Left lung (tissue), 4 donors: ENCODE measurements at regions not wholly inside any gene's neighbourhood (a gene's known extent, or its start where the extent isn't known, plus 50 kb on each side); places are given as distances from the start of the nearest gene placed in this dataset.

ENCODE experiments used
- ATAC-seq: fragments of 200-7000 bp; cut with Tn5 transposase; one replicate; pipeline ENCODE4 v1.9.1; 2020; ENCODE audit warnings: moderate library complexity
- DNase-seq, 4 donors: peaks; one replicate each; pipeline ENCODE4 v3.0.0-alpha.2; 2013 to 2020
- H3K27ac ChIP-seq, 2 donors: fragments of 200-600 bp; sonication (generic) in 1 of 2; one replicate each; pipeline versions ENCODE4 v1.5.0 to v1.8.0; 2020 to 2021
- H3K27me3 ChIP-seq, 2 donors: fragments of 200-600 bp; sonication (generic) in 1 of 2; one replicate each; pipeline versions ENCODE4 v1.5.0 to v1.8.0; 2020 to 2021
- H3K36me3 ChIP-seq, 2 donors: fragments of 200-600 bp; sonication (generic) in 1 of 2; one replicate each; pipeline versions ENCODE4 v1.5.0 to v1.8.0; 2020 to 2021
- H3K4me1 ChIP-seq, 2 donors: fragments of 200-600 bp; one replicate each; pipeline ENCODE4 v1.8.0; 2021
- H3K4me3 ChIP-seq, 2 donors: fragments of 200-600 bp; sonication (generic) in 1 of 2; one replicate each; pipeline versions ENCODE4 v1.5.0 to v1.8.0; 2020 to 2021; ENCODE audit warnings: mild to moderate bottlenecking in 1 of 2
- H3K9me3 ChIP-seq, 2 donors: fragments of 200-600 bp; sonication (generic) in 1 of 2; one replicate each; pipeline versions ENCODE4 v1.5.0 to v1.8.0; 2020 to 2021
- CTCF ChIP-seq, 2 donors: fragments of 200-600 bp; sonication (generic) in 1 of 2; IDR thresholded peaks; one replicate each; pipeline versions ENCODE4 v1.5.0 to v1.8.0; 2021; ENCODE audit warnings: antibody characterized with exemption in 2 of 2
- intact Hi-C, 2 donors: fragments of 100-400 bp; cut with DNase I; formaldehyde crosslinking; loops; one replicate each; pipeline versions ENCODE4 v1.11.2 to v1.14.2; 2022
- donor health status: DM: no; HTN: yes; CAD: no.
- donor health status: DM: no; HTN: no; CAD: no.

GRCh38 chr14:79947440-79948054, 263.8 kb downstream of the DIO2 start:
- intact Hi-C loops = no loop called here
- Histone ChIP-seq H3K4me3 (no peak overlapping the region), H3K4me1 (no peaks in the 10 kb centered on the region), H3K27me3 (no peaks in the 10 kb centered on the region), H3K9me3 (no peaks in the 10 kb centered on the region), H3K36me3 (no peaks in the 10 kb centered on the region), H3K27ac (no peak overlapping the region)
- DNase-seq (peak in 1 of 4 donors; percentile 21), ATAC-seq (no peak)
- TF ChIP-seq CTCF (IDR thresholded peaks at IDR 0.05) = no peak

- no peaks in the 10 kb centered on the region for H3K36me3 ChIP-seq
- ATAC-seq = no peak
- no peak overlapping the region for H3K27ac ChIP-seq
- no peaks in the 10 kb centered on the region for H3K27me3 ChIP-seq
- intact Hi-C loops = no loop called here
- H3K4me3 ChIP-seq = no peak overlapping the region
- H3K9me3 ChIP-seq = no peaks in the 10 kb centered on the region
- no peak for TF ChIP-seq CTCF (IDR thresholded peaks at IDR 0.05)
- DNase-seq = no peak
- H3K4me1 ChIP-seq = no peaks in the 10 kb centered on the region
These were observed 272.1 kb downstream of the DIO2 start for GRCh38 chr14:79939235-79939634.

- no peak for TF ChIP-seq CTCF (IDR thresholded peaks at IDR 0.05)
- H3K9me3 ChIP-seq = no peaks in the 10 kb centered on the region
- H3K27ac ChIP-seq = no peak overlapping the region
- no peak overlapping the region for H3K4me3 ChIP-seq
- no peaks in the 10 kb centered on the region for H3K27me3 ChIP-seq
- no peaks in the 10 kb centered on the region for H3K36me3 ChIP-seq
- intact Hi-C loops = no loop called here
- no peaks in the 10 kb centered on the region for H3K4me1 ChIP-seq
- DNase-seq (no peak), ATAC-seq (no peak)
These were observed 273.1 kb downstream of the DIO2 start for GRCh38 chr14:79938185-79938584.

- Histone ChIP-seq H3K4me3 (no peak overlapping the region), H3K27me3 (no peaks in the 10 kb centered on the region), H3K4me1 (no peaks in the 10 kb centered on the region), H3K9me3 (no peaks in the 10 kb centered on the region), H3K36me3 (no peaks in the 10 kb centered on the region), H3K27ac (no peak overlapping the region)
- intact Hi-C loops = no loop called here
- ATAC-seq (no peak), DNase-seq (no peak)
- TF ChIP-seq CTCF (IDR thresholded peaks at IDR 0.05) = no peak
These were observed 273.9 kb downstream of the DIO2 start for GRCh38 chr14:79937433-79937832.

GRCh38 chr14:79924551-79924950, 286.8 kb downstream of the DIO2 start:
- no peak for TF ChIP-seq CTCF (IDR thresholded peaks at IDR 0.05)
- ATAC-seq (peak; percentile 44), DNase-seq (peak in 1 of 4 donors; percentile 37)
- intact Hi-C loops = no loop called here
- Histone ChIP-seq H3K9me3 (peaks cover 0 to 7% of the 10 kb centered on the region in 2 donors), H3K27me3 (no peaks in the 10 kb centered on the region), H3K4me1 (no peaks in the 10 kb centered on the region), H3K27ac (no peak overlapping the region), H3K4me3 (no peak overlapping the region), H3K36me3 (no peaks in the 10 kb centered on the region)
